Mucosa of descending colon (tissue), 3 donors: ENCODE measurements at regions not wholly inside any gene's neighbourhood (a gene's known extent, or its start where the extent isn't known, plus 50 kb on each side); places are given as distances from the start of the nearest gene placed in this dataset.

Experiments
- ATAC-seq: fragments of 200-7000 bp; cut with Tn5 transposase; one replicate; pipeline ENCODE4 v1.9.1; 2020; ENCODE audit warnings: mild to moderate bottlenecking, moderate library complexity
- DNase-seq, 3 donors: peaks; one replicate each; pipeline ENCODE4 v3.0.0-alpha.2; 2020
- H3K36me3 ChIP-seq: fragments of 200-600 bp; one replicate; pipeline ENCODE4 v1.8.0; 2021; ENCODE audit warnings: low read depth, mild to moderate bottlenecking
- H3K4me1 ChIP-seq: fragments of 200-600 bp; one replicate; pipeline ENCODE4 v1.8.0; 2021; ENCODE audit warnings: low read depth, mild to moderate bottlenecking
- H3K4me3 ChIP-seq: fragments of 200-600 bp; one replicate; pipeline ENCODE4 v1.8.0; 2021; ENCODE audit warnings: mild to moderate bottlenecking
- H3K9me3 ChIP-seq: fragments of 200-600 bp; one replicate; pipeline ENCODE4 v1.8.0; 2021; ENCODE audit warnings: mild to moderate bottlenecking
- intact Hi-C, 2 donors: fragments of 100-400 bp; cut with DNase I in 1 of 2; cut with micrococcal nuclease in 1 of 2; formaldehyde crosslinking; loops; one replicate each; pipeline versions ENCODE4 v1.11.0 to v1.11.1; 2022; cut with DNase I, micrococcal nuclease
- TF ChIP-seq, protein P1 (sequence below): fragments of 200-600 bp; IDR thresholded peaks from one replicate; pipeline ENCODE4 v1.8.0; 2022; ENCODE audit warnings: antibody characterized with exemption, mild to moderate bottlenecking
- donor health status: DM: no; HTN: no; CAD: no; lungs with moderate emphysema.
- donor health status: DM: no; HTN: no; CAD: no.
- donor health status: DM: no; HTN: yes; CAD: no.

- TF ChIP-seq, protein P1, sequence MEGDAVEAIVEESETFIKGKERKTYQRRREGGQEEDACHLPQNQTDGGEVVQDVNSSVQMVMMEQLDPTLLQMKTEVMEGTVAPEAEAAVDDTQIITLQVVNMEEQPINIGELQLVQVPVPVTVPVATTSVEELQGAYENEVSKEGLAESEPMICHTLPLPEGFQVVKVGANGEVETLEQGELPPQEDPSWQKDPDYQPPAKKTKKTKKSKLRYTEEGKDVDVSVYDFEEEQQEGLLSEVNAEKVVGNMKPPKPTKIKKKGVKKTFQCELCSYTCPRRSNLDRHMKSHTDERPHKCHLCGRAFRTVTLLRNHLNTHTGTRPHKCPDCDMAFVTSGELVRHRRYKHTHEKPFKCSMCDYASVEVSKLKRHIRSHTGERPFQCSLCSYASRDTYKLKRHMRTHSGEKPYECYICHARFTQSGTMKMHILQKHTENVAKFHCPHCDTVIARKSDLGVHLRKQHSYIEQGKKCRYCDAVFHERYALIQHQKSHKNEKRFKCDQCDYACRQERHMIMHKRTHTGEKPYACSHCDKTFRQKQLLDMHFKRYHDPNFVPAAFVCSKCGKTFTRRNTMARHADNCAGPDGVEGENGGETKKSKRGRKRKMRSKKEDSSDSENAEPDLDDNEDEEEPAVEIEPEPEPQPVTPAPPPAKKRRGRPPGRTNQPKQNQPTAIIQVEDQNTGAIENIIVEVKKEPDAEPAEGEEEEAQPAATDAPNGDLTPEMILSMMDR = no peak
- DNase-seq = no peak
- no peaks in the 10 kb centered on the region for H3K4me1 ChIP-seq
Measured at GRCh38 chr2:144161061-144161460, 358.9 kb downstream of the ZEB2 start.

DNA sequence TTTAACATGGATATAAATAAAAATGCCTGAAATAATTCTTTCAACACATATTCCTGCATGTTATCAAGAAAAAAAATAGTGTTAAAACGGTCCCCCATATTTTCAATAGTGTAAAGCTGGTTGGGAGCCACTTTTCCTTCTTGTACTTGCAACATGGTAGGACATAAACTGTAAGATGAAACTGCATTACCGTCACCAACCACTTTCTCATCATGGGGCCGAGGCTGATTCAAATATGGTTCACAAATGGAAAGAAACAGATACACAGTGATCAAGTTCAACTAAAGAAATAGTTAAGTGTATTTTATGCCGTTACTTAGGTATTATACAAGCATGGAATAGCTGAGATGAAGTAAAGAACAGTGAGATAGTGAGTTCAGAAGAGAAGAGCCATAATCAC lies 360.7 kb downstream of the ZEB2 start:
- TF ChIP-seq, protein P1 = no peak
- DNase-seq (no peak), ATAC-seq (no peak)
- no peaks in the 10 kb centered on the region for H3K9me3 ChIP-seq
- intact Hi-C loops = no loop called here
- H3K4me3 ChIP-seq = no peak overlapping the region
- no peaks in the 10 kb centered on the region for H3K4me1 ChIP-seq
- H3K36me3 ChIP-seq = no peaks in the 10 kb centered on the region

More at GRCh38 chr2:144161061-144161460, 358.9 kb downstream of the ZEB2 start:
- ATAC-seq = no peak
- Histone ChIP-seq H3K4me3 (no peak overlapping the region), H3K36me3 (no peaks in the 10 kb centered on the region), H3K9me3 (no peaks in the 10 kb centered on the region)
- intact Hi-C loops = no loop called here

DNA sequence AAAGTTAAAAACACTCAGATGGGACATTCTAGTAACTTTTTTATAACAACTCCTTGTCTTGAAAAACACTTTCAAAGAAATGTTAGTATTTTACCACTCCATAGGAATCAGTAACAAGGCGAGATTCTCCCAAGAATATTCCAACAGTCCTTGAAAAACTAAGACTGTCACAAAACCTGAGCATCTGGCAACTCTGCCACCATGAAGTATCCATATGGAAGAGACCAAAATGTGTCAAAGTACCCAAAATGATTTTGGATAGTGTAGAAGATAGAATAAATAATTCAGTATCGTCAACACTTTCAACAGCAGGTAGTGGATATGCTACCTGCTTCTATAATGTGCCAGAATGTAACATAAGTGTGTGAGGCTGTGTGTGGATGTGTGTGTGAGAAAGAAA lies 361.8 kb downstream of the ZEB2 start:
- DNase-seq = no peak
- TF ChIP-seq, protein P1 = no peak
- ATAC-seq = no peak
- Histone ChIP-seq H3K4me3 (no peak overlapping the region), H3K9me3 (no peaks in the 10 kb centered on the region), H3K36me3 (no peaks in the 10 kb centered on the region), H3K4me1 (no peaks in the 10 kb centered on the region)
- intact Hi-C loops = no loop called here

DNA sequence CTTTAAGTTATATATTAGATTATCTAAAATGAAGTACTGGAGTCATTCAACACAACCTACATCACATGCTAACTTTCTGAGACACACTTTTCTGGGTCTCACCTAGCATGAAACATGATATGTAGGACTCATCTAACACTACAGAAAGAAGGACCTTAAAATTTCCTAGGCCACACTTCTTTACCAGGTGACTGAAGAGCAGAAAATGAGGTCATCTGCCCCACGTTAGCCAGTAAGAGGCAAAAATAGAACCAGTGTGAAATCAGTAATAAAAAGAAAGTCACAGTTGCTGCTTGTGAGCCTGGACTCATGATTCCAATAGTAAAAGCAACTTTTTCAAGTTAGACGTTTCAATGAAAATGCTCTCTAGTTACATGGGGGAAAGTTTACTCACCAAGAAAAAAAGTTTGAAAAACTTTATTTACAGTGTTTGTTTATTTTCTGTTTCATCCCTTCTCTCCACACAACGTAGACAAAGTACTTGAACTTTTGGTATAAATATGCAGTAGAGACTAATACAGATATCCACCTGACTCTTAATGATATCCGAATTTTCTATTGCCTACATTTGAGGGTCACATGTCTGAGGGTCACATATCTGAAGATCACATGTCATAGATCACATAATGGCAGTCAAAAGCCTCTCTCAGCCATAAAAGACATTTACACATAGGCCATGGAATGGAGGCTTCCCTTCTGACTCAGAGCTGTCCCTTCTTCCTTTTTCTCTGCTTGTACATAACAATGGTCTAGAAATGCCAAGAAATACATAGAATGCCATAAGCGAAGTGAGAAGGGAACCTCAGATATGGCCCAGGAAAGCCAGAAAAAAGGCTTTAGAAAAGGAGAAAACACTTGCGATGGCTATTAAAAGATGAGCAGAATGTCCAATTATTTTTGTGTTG lies 362.9 kb downstream of the ZEB2 start:
- Histone ChIP-seq H3K4me1 (no peaks in the 10 kb centered on the region), H3K4me3 (no peak overlapping the region), H3K36me3 (no peaks in the 10 kb centered on the region), H3K9me3 (no peaks in the 10 kb centered on the region)
- TF ChIP-seq, protein P1 = no peak
- intact Hi-C loops = no loop called here
- ATAC-seq = no peak
- no peak for DNase-seq

DNA sequence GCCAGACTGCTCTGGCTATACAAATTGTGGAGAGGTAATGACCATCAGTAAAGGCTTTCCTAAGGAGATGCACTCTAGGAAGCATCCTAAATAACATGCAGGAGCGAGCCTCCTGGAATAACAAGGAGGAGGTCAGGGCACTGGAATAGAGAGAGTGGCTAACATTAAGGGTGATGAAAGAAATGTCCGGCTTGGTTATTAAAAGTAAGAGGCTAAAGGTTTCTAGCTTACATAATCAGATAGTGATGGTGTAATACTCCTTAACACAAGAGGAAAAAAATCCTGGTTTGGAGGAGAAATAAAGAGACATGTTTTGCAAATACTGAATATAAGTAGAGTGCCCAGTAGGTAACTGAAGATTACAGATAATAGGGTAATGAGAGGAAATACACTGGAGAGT lies 365.7 kb downstream of the ZEB2 start:
- Histone ChIP-seq H3K9me3 (no peaks in the 10 kb centered on the region), H3K36me3 (no peaks in the 10 kb centered on the region), H3K4me1 (no peaks in the 10 kb centered on the region), H3K4me3 (no peak overlapping the region)
- TF ChIP-seq, protein P1 = no peak
- ATAC-seq = no peak
- intact Hi-C loops = no loop called here
- DNase-seq = no peak
